Aorta (tissue), 5 donors: ENCODE measurements at regions not wholly inside any gene's neighbourhood (a gene's known extent, or its start where the extent isn't known, plus 50 kb on each side); places are given as distances from the start of the nearest gene placed in this dataset.

Source experiments
- ATAC-seq: fragments of 200-7000 bp; cut with Tn5 transposase; one replicate; pipeline ENCODE4 v1.9.1; 2022; ENCODE audit warnings: moderate library complexity; ENCODE audit not compliant: low FRiP score
- DNase-seq, 2 donors: peaks; one replicate each; pipeline ENCODE4 v3.0.0-alpha.2; 2020
- H3K27ac ChIP-seq, 2 donors: one replicate each; pipeline ENCODE4 v1.5.1; 2013; ENCODE audit warnings: low read length in 2 of 2, mild to moderate bottlenecking in 2 of 2, moderate library complexity in 2 of 2, control low read depth in 1 of 2, inconsistent platforms in 1 of 2, low read depth in 1 of 2
- H3K27me3 ChIP-seq, 2 donors: one replicate each; pipeline ENCODE4 v1.6.1; 2013; ENCODE audit warnings: control low read depth in 1 of 2, low read length in 1 of 2, mild to moderate bottlenecking in 1 of 2, moderate library complexity in 1 of 2; ENCODE audit not compliant: insufficient read depth in 2 of 2, control insufficient read depth in 1 of 2
- H3K36me3 ChIP-seq, 2 donors: one replicate each; pipeline ENCODE4 v1.6.1; 2013; ENCODE audit warnings: control low read depth in 1 of 2, low read length in 1 of 2, mild to moderate bottlenecking in 1 of 2; ENCODE audit not compliant: insufficient read depth in 2 of 2, control insufficient read depth in 1 of 2
- H3K4me1 ChIP-seq, 2 donors: one replicate each; pipeline ENCODE4 v1.6.1; 2013; ENCODE audit warnings: low read length in 2 of 2, control low read depth in 1 of 2, mild to moderate bottlenecking in 1 of 2, moderate library complexity in 1 of 2; ENCODE audit not compliant: insufficient read depth in 2 of 2, control insufficient read depth in 1 of 2
- H3K4me3 ChIP-seq, 2 donors: one replicate each; pipeline ENCODE4 v1.5.1; 2013; ENCODE audit warnings: low read length in 2 of 2, control low read depth in 1 of 2, mild to moderate bottlenecking in 1 of 2
- H3K9me3 ChIP-seq: one replicate; pipeline ENCODE4 v1.6.1; 2013; ENCODE audit warnings: mild to moderate bottlenecking, low read length; ENCODE audit not compliant: control insufficient read depth
- WGBS, 2 donors: extraction: QIAGEN DNeasy Blood & Tissue Kit; methylation state at CpG; one replicate each; pipeline ENCODE4 v1.1.7; 2013; 5-methylcytosine and 5-hydroxymethylcytosine counted together
- intact Hi-C, 2 donors: fragments of 100-400 bp; cut with DNase I; formaldehyde crosslinking; loops; one replicate each; pipeline versions ENCODE4 v1.14.2 to v1.15.0; 2022
- donor health status: healthy with polysubstance abuse.
- donor health status: Bipolar disorder and iron deficiency.
- donor health status: DM: no; HTN: no; CAD: no.
- donor health status: DM: no; HTN: no; CAD: no.
- donor health status: DM: yes; HTN: yes; CAD: no.

DNA sequence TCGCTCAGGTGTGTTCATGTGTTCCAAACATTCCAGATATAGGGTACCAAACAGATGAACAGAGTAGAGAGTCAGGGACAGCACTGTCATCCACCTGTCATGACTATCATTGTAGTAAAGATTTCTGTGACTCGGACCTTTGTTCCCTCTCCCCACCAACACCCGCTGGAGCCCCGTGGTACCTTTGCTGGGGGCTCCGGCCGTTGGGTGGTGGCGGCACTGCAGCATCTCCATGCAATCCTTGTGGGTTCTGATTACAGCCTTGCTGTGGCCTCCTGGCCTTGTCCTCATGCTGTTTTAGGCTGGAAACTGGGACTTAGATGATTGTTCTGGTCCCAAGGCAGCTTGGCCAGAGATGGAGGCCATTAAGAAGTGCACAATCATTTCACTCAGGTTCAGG is 247.3 kb downstream of the SKAP2 start:
- Histone ChIP-seq H3K9me3 (no peaks in the 10 kb centered on the region), H3K27me3 (no peaks in the 10 kb centered on the region), H3K4me3 (no peak overlapping the region), H3K4me1 (no peaks in the 10 kb centered on the region), H3K27ac (no peak overlapping the region), H3K36me3 (no peaks in the 10 kb centered on the region)
- DNase-seq (no peak), ATAC-seq (no peak)
- 90 to 95% methylated on average over 7 of the region's 7 CpGs for WGBS, 2 donors
- intact Hi-C loops: no loop called here
